ENCODE measurements at regions not wholly inside any gene's neighbourhood (a gene's known extent, or its start where the extent isn't known, plus 50 kb on each side); places are given as distances from the start of the nearest gene placed in this dataset.

DNA sequence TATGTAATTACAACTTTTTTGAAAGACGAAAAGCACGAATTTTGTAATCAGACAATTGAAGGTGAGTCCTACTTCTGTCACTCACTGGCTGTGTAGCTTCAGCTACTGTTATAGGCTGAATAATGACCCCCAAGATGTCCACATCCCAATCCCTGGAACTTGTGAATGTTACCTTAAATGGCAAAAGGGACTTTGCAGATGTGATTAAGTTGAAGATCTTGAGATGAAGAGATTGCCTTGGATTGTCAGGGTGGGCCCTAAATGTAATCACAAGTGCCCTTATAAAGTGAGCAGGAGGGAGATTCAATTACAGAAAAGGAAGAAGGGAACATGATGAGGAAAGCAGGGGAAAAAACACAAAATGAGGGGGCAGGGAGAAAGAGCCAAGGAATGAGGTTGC lies 326.2 kb upstream of the MSX2 start:
- Histone ChIP-seq H3K36me3 (ENCODE audit: insufficient read depth in 1 of 2, low read depth in 1 of 2) (no peaks in the 10 kb centered on the region), H3K9me3 (no peaks in the 10 kb centered on the region), H3K4me3 (no peak overlapping the region), H3K27me3 (ENCODE audit: insufficient read depth in 3 of 3, low read length in 2 of 3) (peaks cover 0 to 6% (median 0%) of the 10 kb centered on the region in 3 donors), H3K4me1 (no peaks in the 10 kb centered on the region), H3K27ac (no peak overlapping the region)
- TF ChIP-seq, protein P1, sequence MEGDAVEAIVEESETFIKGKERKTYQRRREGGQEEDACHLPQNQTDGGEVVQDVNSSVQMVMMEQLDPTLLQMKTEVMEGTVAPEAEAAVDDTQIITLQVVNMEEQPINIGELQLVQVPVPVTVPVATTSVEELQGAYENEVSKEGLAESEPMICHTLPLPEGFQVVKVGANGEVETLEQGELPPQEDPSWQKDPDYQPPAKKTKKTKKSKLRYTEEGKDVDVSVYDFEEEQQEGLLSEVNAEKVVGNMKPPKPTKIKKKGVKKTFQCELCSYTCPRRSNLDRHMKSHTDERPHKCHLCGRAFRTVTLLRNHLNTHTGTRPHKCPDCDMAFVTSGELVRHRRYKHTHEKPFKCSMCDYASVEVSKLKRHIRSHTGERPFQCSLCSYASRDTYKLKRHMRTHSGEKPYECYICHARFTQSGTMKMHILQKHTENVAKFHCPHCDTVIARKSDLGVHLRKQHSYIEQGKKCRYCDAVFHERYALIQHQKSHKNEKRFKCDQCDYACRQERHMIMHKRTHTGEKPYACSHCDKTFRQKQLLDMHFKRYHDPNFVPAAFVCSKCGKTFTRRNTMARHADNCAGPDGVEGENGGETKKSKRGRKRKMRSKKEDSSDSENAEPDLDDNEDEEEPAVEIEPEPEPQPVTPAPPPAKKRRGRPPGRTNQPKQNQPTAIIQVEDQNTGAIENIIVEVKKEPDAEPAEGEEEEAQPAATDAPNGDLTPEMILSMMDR (IDR thresholded peaks at IDR 0.05), result no peak
- whole genome bisulfite sequencing, 3 donors, result 83 to 95% (median 84%) methylated on average over 2 of the region's 2 CpGs
- ATAC-seq (no peak), DNase-seq (no peak)
- intact Hi-C loops (cut with DNase I), result no loop called here

DNA sequence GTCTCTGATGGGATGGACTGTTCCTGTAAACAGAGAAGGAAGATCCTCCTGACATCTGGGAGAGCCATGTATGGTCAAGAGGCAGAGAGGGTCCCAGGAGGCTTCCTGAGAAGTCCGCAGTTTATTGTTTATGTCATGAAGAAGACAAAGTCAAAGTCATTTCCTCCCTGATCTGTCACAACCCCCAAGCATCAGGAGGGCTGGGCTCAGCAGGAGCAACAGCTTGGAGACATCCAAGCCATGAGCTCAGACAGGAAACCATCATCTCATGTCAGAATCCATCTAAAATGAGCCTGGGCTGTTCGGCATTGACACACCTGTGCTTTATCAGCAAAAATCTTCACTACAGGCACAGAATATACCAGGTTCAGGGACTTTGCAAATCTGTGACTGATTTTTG lies 325.0 kb upstream of the MSX2 start:
- DNase-seq (no peak), ATAC-seq (no peak)
- no peaks in the 10 kb centered on the region for H3K36me3 ChIP-seq (ENCODE audit: insufficient read depth in 1 of 2, low read depth in 1 of 2)
- no peaks in the 10 kb centered on the region for H3K27me3 ChIP-seq (ENCODE audit: insufficient read depth in 3 of 3, low read length in 2 of 3)
- WGBS, 3 donors, result 34 to 50% (median 37%) methylated on average over 2 of the region's 2 CpGs
- H3K4me3 ChIP-seq, result no peak overlapping the region
- no peaks in the 10 kb centered on the region for H3K9me3 ChIP-seq
- intact Hi-C loops (cut with DNase I), result no loop called here
- H3K4me1 ChIP-seq, result no peaks in the 10 kb centered on the region
- TF ChIP-seq, protein P1 (IDR thresholded peaks at IDR 0.05), result no peak
- no peak overlapping the region for H3K27ac ChIP-seq

- no peak overlapping the region for H3K27ac ChIP-seq
- H3K9me3 ChIP-seq, result no peaks in the 10 kb centered on the region
- H3K27me3 ChIP-seq (ENCODE audit: insufficient read depth in 3 of 3, low read length in 2 of 3), result peaks cover 0 to 6% (median 0%) of the 10 kb centered on the region in 3 donors
- no peaks in the 10 kb centered on the region for H3K4me1 ChIP-seq
- TF ChIP-seq, protein P1 (IDR thresholded peaks at IDR 0.05), result no peak
- DNase-seq, result no peak
- ATAC-seq, result no peak
- no peaks in the 10 kb centered on the region for H3K36me3 ChIP-seq (ENCODE audit: insufficient read depth in 1 of 2, low read depth in 1 of 2)
- intact Hi-C loops (cut with DNase I), result no loop called here
- WGBS, 3 donors, result 17 to 31% (median 22%) methylated on average over 3 of the region's 3 CpGs
- H3K4me3 ChIP-seq, result no peak overlapping the region
These were observed 323.9 kb upstream of the MSX2 start for GRCh38 chr5:174400461-174400860.

- Histone ChIP-seq H3K27me3 (ENCODE audit: insufficient read depth in 3 of 3, low read length in 2 of 3) (peaks cover 0 to 6% (median 0%) of the 10 kb centered on the region in 3 donors), H3K27ac (no peak overlapping the region), H3K9me3 (no peaks in the 10 kb centered on the region), H3K4me3 (no peak overlapping the region), H3K36me3 (ENCODE audit: insufficient read depth in 1 of 2, low read depth in 1 of 2) (no peaks in the 10 kb centered on the region), H3K4me1 (no peaks in the 10 kb centered on the region)
- ATAC-seq (no peak), DNase-seq (no peak)
- TF ChIP-seq, protein P1 (IDR thresholded peaks at IDR 0.05), result no peak
- intact Hi-C loops (cut with DNase I), result no loop called here
- 16 to 18% (median 16%) methylated on average over 5 of the region's 5 CpGs for WGBS, 3 donors
These were observed 322.6 kb upstream of the MSX2 start for GRCh38 chr5:174401793-174402192.

- no peak for DNase-seq
- TF ChIP-seq, protein P1 (IDR thresholded peaks at IDR 0.05), result no peak
- 59 to 66% (median 63%) methylated on average over 4 of the region's 4 CpGs for WGBS, 3 donors
These were observed 322.1 kb upstream of the MSX2 start for GRCh38 chr5:174402222-174402812.

More at GRCh38 chr5:174402222-174402812, 322.1 kb upstream of the MSX2 start:
- Histone ChIP-seq H3K27me3 (ENCODE audit: insufficient read depth in 3 of 3, low read length in 2 of 3) (peaks cover 0 to 6% (median 0%) of the 10 kb centered on the region in 3 donors), H3K27ac (no peak overlapping the region), H3K9me3 (no peaks in the 10 kb centered on the region), H3K4me1 (no peaks in the 10 kb centered on the region), H3K4me3 (no peak overlapping the region), H3K36me3 (ENCODE audit: insufficient read depth in 1 of 2, low read depth in 1 of 2) (no peaks in the 10 kb centered on the region)
- ATAC-seq, result no peak
- intact Hi-C loops (cut with DNase I), result no loop called here

All from psoas muscle (tissue), 7 donors.